ENCODE measurements at regions not wholly inside any gene's neighbourhood (a gene's known extent, or its start where the extent isn't known, plus 50 kb on each side); places are given as distances from the start of the nearest gene placed in this dataset.

DNA sequence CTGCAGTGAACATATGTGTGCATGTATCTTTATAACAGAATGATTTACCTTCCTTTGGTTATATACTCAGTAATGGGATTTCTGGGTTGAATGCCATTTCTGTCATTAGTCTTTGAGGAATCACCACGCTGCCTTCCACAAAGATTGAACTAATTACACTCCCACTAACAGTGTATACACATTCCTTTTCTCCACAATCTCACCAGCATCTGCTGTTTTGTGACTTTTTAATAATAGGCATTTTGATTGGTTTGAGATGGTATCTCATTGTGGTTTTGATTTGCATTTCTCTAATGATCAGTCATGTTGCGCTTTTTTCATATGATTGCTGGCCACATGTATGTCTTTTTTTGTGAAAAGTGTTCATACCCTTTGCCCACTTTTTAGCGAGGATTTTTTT lies 680.5 kb downstream of the PTPRC start:
- TF ChIP-seq, protein P1, sequence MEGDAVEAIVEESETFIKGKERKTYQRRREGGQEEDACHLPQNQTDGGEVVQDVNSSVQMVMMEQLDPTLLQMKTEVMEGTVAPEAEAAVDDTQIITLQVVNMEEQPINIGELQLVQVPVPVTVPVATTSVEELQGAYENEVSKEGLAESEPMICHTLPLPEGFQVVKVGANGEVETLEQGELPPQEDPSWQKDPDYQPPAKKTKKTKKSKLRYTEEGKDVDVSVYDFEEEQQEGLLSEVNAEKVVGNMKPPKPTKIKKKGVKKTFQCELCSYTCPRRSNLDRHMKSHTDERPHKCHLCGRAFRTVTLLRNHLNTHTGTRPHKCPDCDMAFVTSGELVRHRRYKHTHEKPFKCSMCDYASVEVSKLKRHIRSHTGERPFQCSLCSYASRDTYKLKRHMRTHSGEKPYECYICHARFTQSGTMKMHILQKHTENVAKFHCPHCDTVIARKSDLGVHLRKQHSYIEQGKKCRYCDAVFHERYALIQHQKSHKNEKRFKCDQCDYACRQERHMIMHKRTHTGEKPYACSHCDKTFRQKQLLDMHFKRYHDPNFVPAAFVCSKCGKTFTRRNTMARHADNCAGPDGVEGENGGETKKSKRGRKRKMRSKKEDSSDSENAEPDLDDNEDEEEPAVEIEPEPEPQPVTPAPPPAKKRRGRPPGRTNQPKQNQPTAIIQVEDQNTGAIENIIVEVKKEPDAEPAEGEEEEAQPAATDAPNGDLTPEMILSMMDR (IDR thresholded peaks at IDR 0.05; ENCODE audit: low read depth, low read length, missing control alignments), result no peak
- H3K4me3 ChIP-seq (ENCODE audit: low read depth, low read length), result no peak overlapping the region
- in situ Hi-C loops (cut with HindIII; ENCODE audit: low sequenced_read_pairs), result no loop called here
- no peak for DNase-seq (ENCODE audit: low read depth)

DNA sequence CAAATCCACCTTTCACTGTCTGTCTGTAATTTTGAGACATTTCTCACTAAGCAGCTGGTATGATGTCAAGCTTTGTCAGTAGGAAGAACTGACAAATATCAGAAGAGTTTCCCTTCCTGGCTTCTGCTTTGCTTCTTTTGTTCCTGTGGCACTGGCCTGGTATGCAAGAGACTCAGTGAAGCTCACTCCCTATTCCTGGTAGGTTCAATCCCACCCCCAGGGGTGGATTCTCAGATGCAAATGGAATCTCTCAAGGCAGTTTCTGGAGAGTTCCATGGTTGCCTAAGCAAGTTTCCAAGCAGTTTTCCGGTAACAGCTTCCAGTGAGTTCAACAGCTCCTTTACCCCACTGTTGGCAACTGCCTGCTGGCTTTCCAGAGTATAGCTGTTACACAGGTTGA lies 683.4 kb downstream of the PTPRC start:
- no peak for DNase-seq (ENCODE audit: low read depth)
- TF ChIP-seq, protein P1 (IDR thresholded peaks at IDR 0.05; ENCODE audit: low read depth, low read length, missing control alignments), result no peak
- in situ Hi-C loops (cut with HindIII; ENCODE audit: low sequenced_read_pairs), result no loop called here
- no peak overlapping the region for H3K4me3 ChIP-seq (ENCODE audit: low read depth, low read length)

DNA sequence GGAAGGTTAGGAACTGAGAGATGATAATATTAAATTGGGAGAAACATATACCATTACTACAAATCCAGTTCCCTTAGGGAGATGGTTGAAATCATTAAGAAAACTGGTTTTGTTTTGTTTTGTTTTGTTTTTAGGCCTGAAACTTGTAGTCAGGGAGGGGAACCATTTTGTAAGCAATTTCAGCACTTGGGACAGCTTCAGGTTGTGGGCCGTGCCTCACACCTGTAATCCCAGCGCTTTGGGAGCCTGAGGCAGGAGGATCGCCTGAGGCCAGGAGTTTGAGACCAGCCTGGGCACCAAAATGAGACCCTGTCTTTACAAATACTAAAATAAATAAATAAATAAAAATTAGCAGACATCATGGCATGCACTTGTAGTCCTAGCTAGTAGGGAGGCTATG lies 694.3 kb upstream of the NR5A2 start:
- in situ Hi-C loops (cut with HindIII; ENCODE audit: low sequenced_read_pairs), result no loop called here
- no peak overlapping the region for H3K4me3 ChIP-seq (ENCODE audit: low read depth, low read length)
- no peak for DNase-seq (ENCODE audit: low read depth)
- TF ChIP-seq, protein P1 (IDR thresholded peaks at IDR 0.05; ENCODE audit: low read depth, low read length, missing control alignments), result no peak

DNA sequence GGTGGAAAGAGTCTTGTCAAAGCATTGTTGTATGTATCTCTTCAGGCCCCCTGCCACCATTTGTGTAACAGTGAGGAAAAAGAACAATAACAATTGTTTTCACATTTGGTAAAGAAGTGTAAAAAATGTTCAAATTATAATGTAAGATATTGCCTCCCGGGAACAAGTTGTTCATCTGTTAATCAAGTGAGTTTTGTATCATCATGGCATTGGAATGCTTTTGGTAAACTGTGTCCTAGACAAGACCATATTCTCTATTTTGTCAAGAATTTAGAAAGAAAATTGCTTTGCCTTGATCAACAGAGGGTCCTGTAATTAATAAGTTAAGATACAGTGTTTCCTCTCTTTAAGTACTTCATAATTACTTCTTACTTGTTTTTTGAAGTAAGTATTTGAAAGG lies 692.0 kb upstream of the NR5A2 start:
- no peak overlapping the region for H3K4me3 ChIP-seq (ENCODE audit: low read depth, low read length)
- TF ChIP-seq, protein P1 (IDR thresholded peaks at IDR 0.05; ENCODE audit: low read depth, low read length, missing control alignments), result no peak
- no peak for DNase-seq (ENCODE audit: low read depth)
- in situ Hi-C loops (cut with HindIII; ENCODE audit: low sequenced_read_pairs), result no loop called here

DNA sequence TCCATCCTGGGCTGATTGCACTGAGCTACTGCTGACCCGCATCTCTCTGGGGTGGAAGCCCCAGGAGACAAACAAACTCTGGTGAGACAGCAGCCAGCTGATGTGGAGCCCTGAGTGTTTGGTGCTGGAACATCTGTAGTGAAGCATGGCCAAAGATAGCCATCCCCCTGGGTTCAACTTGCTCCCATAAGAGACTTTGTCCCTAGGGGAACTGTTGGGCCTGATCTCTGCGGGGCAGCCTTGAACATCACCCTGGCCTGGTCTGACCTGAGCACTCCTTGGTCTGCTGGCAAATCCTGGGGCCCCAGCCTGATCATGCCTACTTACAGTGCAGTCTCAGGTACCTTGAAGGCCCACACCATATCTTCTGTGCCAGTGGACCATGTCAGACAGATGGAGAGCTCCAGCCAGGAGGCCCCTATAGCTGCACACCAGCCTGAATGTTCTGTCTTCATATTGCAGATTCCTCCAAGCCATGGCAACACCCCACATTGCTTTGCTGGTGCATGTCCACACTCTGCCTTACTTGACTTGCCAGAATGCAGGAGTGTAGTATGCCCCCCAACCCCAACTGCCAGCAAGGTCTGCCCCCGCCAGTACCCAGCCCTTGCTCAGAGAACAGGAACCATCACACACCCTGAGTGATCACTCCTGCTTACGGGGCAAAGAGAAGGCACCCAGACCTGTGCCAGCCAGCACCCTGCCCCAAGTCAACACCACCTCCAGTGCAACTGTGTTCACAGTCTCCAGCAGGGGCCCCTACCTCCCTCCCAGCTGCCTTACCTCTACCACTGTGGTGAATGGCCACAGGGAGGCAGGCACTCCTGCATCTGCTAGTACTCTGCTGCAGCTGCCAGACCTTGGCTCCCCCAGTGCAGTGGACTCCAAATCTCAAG lies 690.5 kb upstream of the NR5A2 start:
- no peak overlapping the region for H3K4me3 ChIP-seq (ENCODE audit: low read depth, low read length)
- TF ChIP-seq, protein P1 (IDR thresholded peaks at IDR 0.05; ENCODE audit: low read depth, low read length, missing control alignments), result no peak
- DNase-seq (ENCODE audit: low read depth), result no peak
- in situ Hi-C loops (cut with HindIII; ENCODE audit: low sequenced_read_pairs), result no loop called here

DNA sequence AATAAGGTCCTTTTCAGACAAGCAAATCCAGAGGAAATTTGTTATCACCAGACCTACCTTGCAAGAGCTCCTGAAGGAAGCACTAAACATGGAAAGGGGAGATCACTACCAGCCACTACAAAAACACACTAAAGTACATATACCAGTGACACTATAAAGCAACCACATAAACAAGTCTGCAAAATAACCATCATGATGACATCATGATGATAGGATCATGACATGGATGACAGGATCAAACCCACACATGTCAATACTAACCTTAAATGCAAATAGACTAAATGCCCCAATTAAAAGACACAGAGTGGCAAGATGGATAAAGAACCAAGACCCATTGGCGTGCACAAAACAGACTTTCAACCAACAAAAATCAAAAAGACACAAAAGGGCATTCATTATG lies 688.8 kb upstream of the NR5A2 start:
- in situ Hi-C loops (cut with HindIII; ENCODE audit: low sequenced_read_pairs), result no loop called here
- H3K4me3 ChIP-seq (ENCODE audit: low read depth, low read length), result no peak overlapping the region
- TF ChIP-seq, protein P1 (IDR thresholded peaks at IDR 0.05; ENCODE audit: low read depth, low read length, missing control alignments), result no peak
- DNase-seq (ENCODE audit: low read depth), result no peak
